ENCODE measurements at regions not wholly inside any gene's neighbourhood (a gene's known extent, or its start where the extent isn't known, plus 50 kb on each side); places are given as distances from the start of the nearest gene placed in this dataset.

DNA sequence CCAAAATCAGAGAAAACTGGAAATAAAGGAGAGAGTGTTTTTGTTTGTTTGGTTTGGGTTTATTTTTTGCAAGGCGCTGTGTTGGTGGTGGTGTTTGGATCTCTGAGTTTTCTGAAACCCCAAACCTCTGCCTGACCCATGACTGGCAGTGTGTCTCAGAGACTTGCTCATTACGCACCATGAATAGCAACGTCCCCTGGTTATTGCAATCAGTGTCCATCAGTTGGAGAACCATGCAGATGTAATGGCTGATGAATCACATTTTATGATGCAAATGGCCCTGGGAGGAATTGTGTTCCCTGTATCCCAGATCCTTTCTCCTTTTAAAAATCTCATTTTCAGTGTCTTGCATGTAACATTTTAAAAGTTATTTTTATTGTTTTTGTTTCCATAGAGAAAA, 362.8 kb downstream of the PMP22 start:
- TF ChIP-seq CTCF (IDR thresholded peaks at IDR 0.05; ENCODE audit: low read depth, low read length), result no peak
- no peak for TF ChIP-seq POLR2A (IDR thresholded peaks at IDR 0.05; ENCODE audit: extremely low read depth, insufficient read length)
- no peak for TF ChIP-seq MYC (IDR thresholded peaks at IDR 0.05; ENCODE audit: low read depth, low read length)

Measured in NB4 (cell line).